ENCODE measurements at regions not wholly inside any gene's neighbourhood (a gene's known extent, or its start where the extent isn't known, plus 50 kb on each side); places are given as distances from the start of the nearest gene placed in this dataset.
A peak's percentile ranks its signal among the peaks of the same experiment; 100 is the strongest.

GRCh38 chr5:34504967-34505366, 151.2 kb upstream of the RAI14 start:
- Mint-ChIP-seq H3K27me3 (peaks cover 19 to 44% of the 10 kb centered on the region in 2 donors), H3K9me3 (no peaks in the 10 kb centered on the region), H3K36me3 (no peaks in the 10 kb centered on the region), H3K27ac (no peak overlapping the region), H3K4me1 (no peaks in the 10 kb centered on the region), H3K4me3 (no peak overlapping the region)
- ChIA-PET POLR2A (no interaction called here), CTCF (no interaction called here)
- no peak for DNase-seq
- no peaks in the 10 kb centered on the region for H3K27me3 ChIP-seq (ENCODE audit: insufficient read depth, low read length, poor library complexity, severe bottlenecking)
- no peak overlapping the region for H3K4me3 ChIP-seq (ENCODE audit: low read length)
- no peaks in the 10 kb centered on the region for H3K4me1 ChIP-seq (ENCODE audit: insufficient read depth, low read length)
- no peaks in the 10 kb centered on the region for H3K9me3 ChIP-seq (ENCODE audit: low read length)
- no peaks in the 10 kb centered on the region for H3K36me3 ChIP-seq (ENCODE audit: insufficient read depth, low read length)
- no peak overlapping the region for H3K27ac ChIP-seq (ENCODE audit: low read depth, low read length)

- Mint-ChIP-seq H3K4me1 (no peaks in the 10 kb centered on the region), H3K27me3 (peaks cover 24 to 44% of the 10 kb centered on the region in 2 donors), H3K36me3 (no peaks in the 10 kb centered on the region), H3K4me3 (no peak overlapping the region), H3K9me3 (no peaks in the 10 kb centered on the region), H3K27ac (no peak overlapping the region)
- H3K4me1 ChIP-seq (ENCODE audit: insufficient read depth, low read length) = no peaks in the 10 kb centered on the region
- H3K27ac ChIP-seq (ENCODE audit: low read depth, low read length) = no peak overlapping the region
- H3K9me3 ChIP-seq (ENCODE audit: low read length) = no peaks in the 10 kb centered on the region
- no peak for DNase-seq
- ChIA-PET CTCF (no interaction called here), POLR2A (no interaction called here)
- no peaks in the 10 kb centered on the region for H3K27me3 ChIP-seq (ENCODE audit: insufficient read depth, low read length, poor library complexity, severe bottlenecking)
- no peak overlapping the region for H3K4me3 ChIP-seq (ENCODE audit: low read length)
- no peaks in the 10 kb centered on the region for H3K36me3 ChIP-seq (ENCODE audit: insufficient read depth, low read length)
Observed at GRCh38 chr5:34505731-34506130, 150.4 kb upstream of the RAI14 start.

GRCh38 chr5:34507933-34508332, 148.2 kb upstream of the RAI14 start:
- CTCF ChIA-PET = no interaction called here
- H3K9me3 Mint-ChIP-seq = no peaks in the 10 kb centered on the region
- DNase-seq = no peak
- Histone ChIP-seq H3K4me1 (ENCODE audit: insufficient read depth, low read length) (no peaks in the 10 kb centered on the region), H3K9me3 (ENCODE audit: low read length) (no peaks in the 10 kb centered on the region), H3K27me3 (ENCODE audit: insufficient read depth, low read length, poor library complexity, severe bottlenecking) (no peaks in the 10 kb centered on the region), H3K36me3 (ENCODE audit: insufficient read depth, low read length) (no peaks in the 10 kb centered on the region), H3K4me3 (ENCODE audit: low read length) (no peak overlapping the region), H3K27ac (ENCODE audit: low read depth, low read length) (no peak overlapping the region)
- no peak overlapping the region for H3K4me3 Mint-ChIP-seq
- peak overlapping the region in 1 of 8 donors; percentile 47 for H3K27ac Mint-ChIP-seq
- POLR2A ChIA-PET = no interaction called here
- H3K4me1 Mint-ChIP-seq = no peaks in the 10 kb centered on the region
- H3K27me3 Mint-ChIP-seq = peaks cover 31 to 44% of the 10 kb centered on the region in 2 donors
- H3K36me3 Mint-ChIP-seq = no peaks in the 10 kb centered on the region

GRCh38 chr5:34509392-34509791, 146.7 kb upstream of the RAI14 start:
- Mint-ChIP-seq H3K4me1 (no peaks in the 10 kb centered on the region), H3K27me3 (peaks cover 30 to 37% of the 10 kb centered on the region in 2 donors), H3K36me3 (no peaks in the 10 kb centered on the region), H3K27ac (no peak overlapping the region), H3K9me3 (no peaks in the 10 kb centered on the region), H3K4me3 (no peak overlapping the region)
- H3K36me3 ChIP-seq (ENCODE audit: insufficient read depth, low read length) = no peaks in the 10 kb centered on the region
- no peaks in the 10 kb centered on the region for H3K9me3 ChIP-seq (ENCODE audit: low read length)
- DNase-seq = no peak
- H3K4me1 ChIP-seq (ENCODE audit: insufficient read depth, low read length) = no peaks in the 10 kb centered on the region
- no peak overlapping the region for H3K27ac ChIP-seq (ENCODE audit: low read depth, low read length)
- H3K4me3 ChIP-seq (ENCODE audit: low read length) = no peak overlapping the region
- POLR2A ChIA-PET = no interaction called here
- CTCF ChIA-PET = no interaction called here
- no peaks in the 10 kb centered on the region for H3K27me3 ChIP-seq (ENCODE audit: insufficient read depth, low read length, poor library complexity, severe bottlenecking)

- H3K36me3 ChIP-seq (ENCODE audit: insufficient read depth, low read length) = no peaks in the 10 kb centered on the region
- ChIA-PET POLR2A (no interaction called here), CTCF (interaction anchor here (1.1 kb wide), 1 partner anchor 9 kb away, joined by 3 read pairs; no protein-coding TSS in a partner anchor)
- H3K27me3 ChIP-seq (ENCODE audit: insufficient read depth, low read length, poor library complexity, severe bottlenecking) = no peaks in the 10 kb centered on the region
- H3K27me3 Mint-ChIP-seq = peaks cover 25 to 38% of the 10 kb centered on the region in 2 donors
- no peaks in the 10 kb centered on the region for H3K4me1 ChIP-seq (ENCODE audit: insufficient read depth, low read length)
- no peaks in the 10 kb centered on the region for H3K9me3 ChIP-seq (ENCODE audit: low read length)
- no peak overlapping the region for H3K4me3 ChIP-seq (ENCODE audit: low read length)
- no peak overlapping the region for H3K4me3 Mint-ChIP-seq
- H3K36me3 Mint-ChIP-seq = no peaks in the 10 kb centered on the region
- H3K27ac Mint-ChIP-seq = no peak overlapping the region
- no peak for DNase-seq
- no peaks in the 10 kb centered on the region for H3K9me3 Mint-ChIP-seq
- no peak overlapping the region for H3K27ac ChIP-seq (ENCODE audit: low read depth, low read length)
- no peaks in the 10 kb centered on the region for H3K4me1 Mint-ChIP-seq
Observed at GRCh38 chr5:34510002-34510401, 146.1 kb upstream of the RAI14 start.

- no peaks in the 10 kb centered on the region for H3K27me3 ChIP-seq (ENCODE audit: insufficient read depth, low read length, poor library complexity, severe bottlenecking)
- POLR2A ChIA-PET = no interaction called here
- no peaks in the 10 kb centered on the region for H3K36me3 ChIP-seq (ENCODE audit: insufficient read depth, low read length)
- H3K27me3 Mint-ChIP-seq = peaks cover 22 to 35% of the 10 kb centered on the region in 2 donors
- H3K4me1 Mint-ChIP-seq = no peaks in the 10 kb centered on the region
- no peaks in the 10 kb centered on the region for H3K4me1 ChIP-seq (ENCODE audit: insufficient read depth, low read length)
- CTCF ChIA-PET = interaction anchor here (1.1 kb wide), 1 partner anchor 10 kb away, joined by 3 read pairs; no protein-coding TSS in a partner anchor
- no peaks in the 10 kb centered on the region for H3K9me3 Mint-ChIP-seq
- H3K36me3 Mint-ChIP-seq = no peaks in the 10 kb centered on the region
- H3K27ac ChIP-seq (ENCODE audit: low read depth, low read length) = no peak overlapping the region
- H3K4me3 ChIP-seq (ENCODE audit: low read length) = no peak overlapping the region
- H3K27ac Mint-ChIP-seq = no peak overlapping the region
- DNase-seq = no peak
- no peak overlapping the region for H3K4me3 Mint-ChIP-seq
- no peaks in the 10 kb centered on the region for H3K9me3 ChIP-seq (ENCODE audit: low read length)
Observed at GRCh38 chr5:34511063-34511462, 145.1 kb upstream of the RAI14 start.

GRCh38 chr5:34511481-34511880, 144.6 kb upstream of the RAI14 start:
- DNase-seq = no peak
- Mint-ChIP-seq H3K9me3 (no peaks in the 10 kb centered on the region), H3K27ac (no peak overlapping the region)

GRCh38 chr5:34511915-34512314, 144.2 kb upstream of the RAI14 start:
- no peak overlapping the region for H3K27ac Mint-ChIP-seq
- CTCF ChIA-PET = interaction anchor here (1.5 kb wide), 1 partner anchor 11 kb away, joined by 3 read pairs; no protein-coding TSS in a partner anchor

More at GRCh38 chr5:34511481-34511880, 144.6 kb upstream of the RAI14 start:
- no peaks in the 10 kb centered on the region for H3K36me3 ChIP-seq (ENCODE audit: insufficient read depth, low read length)
- no peaks in the 10 kb centered on the region for H3K4me1 Mint-ChIP-seq
- peaks cover 22 to 35% of the 10 kb centered on the region in 2 donors for H3K27me3 Mint-ChIP-seq
- no peaks in the 10 kb centered on the region for H3K36me3 Mint-ChIP-seq
- no peak overlapping the region for H3K4me3 Mint-ChIP-seq
- no peak overlapping the region for H3K27ac ChIP-seq (ENCODE audit: low read depth, low read length)
- CTCF ChIA-PET = interaction anchor here (1.1 kb wide), 1 partner anchor 11 kb away, joined by 3 read pairs; no protein-coding TSS in a partner anchor
- H3K27me3 ChIP-seq (ENCODE audit: insufficient read depth, low read length, poor library complexity, severe bottlenecking) = no peaks in the 10 kb centered on the region
- POLR2A ChIA-PET = no interaction called here
- no peak overlapping the region for H3K4me3 ChIP-seq (ENCODE audit: low read length)
- no peaks in the 10 kb centered on the region for H3K4me1 ChIP-seq (ENCODE audit: insufficient read depth, low read length)
- no peaks in the 10 kb centered on the region for H3K9me3 ChIP-seq (ENCODE audit: low read length)

GRCh38 chr5:34516166-34516565, 140.0 kb upstream of the RAI14 start:
- H3K4me1 ChIP-seq (ENCODE audit: insufficient read depth, low read length) = no peaks in the 10 kb centered on the region
- H3K27me3 ChIP-seq (ENCODE audit: insufficient read depth, low read length, poor library complexity, severe bottlenecking) = no peaks in the 10 kb centered on the region
- H3K27me3 Mint-ChIP-seq = peaks cover 15 to 29% of the 10 kb centered on the region in 2 donors
- H3K9me3 Mint-ChIP-seq = no peaks in the 10 kb centered on the region
- CTCF ChIA-PET = no interaction called here
- H3K36me3 Mint-ChIP-seq = no peaks in the 10 kb centered on the region
- no peak overlapping the region for H3K4me3 ChIP-seq (ENCODE audit: low read length)
- no peaks in the 10 kb centered on the region for H3K9me3 ChIP-seq (ENCODE audit: low read length)
- no peak overlapping the region for H3K4me3 Mint-ChIP-seq
- DNase-seq = no peak
- no peak overlapping the region for H3K27ac Mint-ChIP-seq
- no peak overlapping the region for H3K27ac ChIP-seq (ENCODE audit: low read depth, low read length)
- POLR2A ChIA-PET = no interaction called here
- no peaks in the 10 kb centered on the region for H3K36me3 ChIP-seq (ENCODE audit: insufficient read depth, low read length)
- H3K4me1 Mint-ChIP-seq = no peaks in the 10 kb centered on the region

More at GRCh38 chr5:34511915-34512314, 144.2 kb upstream of the RAI14 start:
- H3K4me1 ChIP-seq (ENCODE audit: insufficient read depth, low read length) = no peaks in the 10 kb centered on the region
- no peak overlapping the region for H3K4me3 Mint-ChIP-seq
- no peaks in the 10 kb centered on the region for H3K36me3 Mint-ChIP-seq
- H3K27me3 Mint-ChIP-seq = peaks cover 22 to 38% of the 10 kb centered on the region in 2 donors
- H3K36me3 ChIP-seq (ENCODE audit: insufficient read depth, low read length) = no peaks in the 10 kb centered on the region
- POLR2A ChIA-PET = interaction anchor here (0.6 kb wide), 1 partner anchor 503 kb away, joined by 3 read pairs; no protein-coding TSS in a partner anchor
- H3K4me1 Mint-ChIP-seq = no peaks in the 10 kb centered on the region
- H3K27ac ChIP-seq (ENCODE audit: low read depth, low read length) = no peak overlapping the region
- no peaks in the 10 kb centered on the region for H3K9me3 Mint-ChIP-seq
- no peaks in the 10 kb centered on the region for H3K9me3 ChIP-seq (ENCODE audit: low read length)
- H3K27me3 ChIP-seq (ENCODE audit: insufficient read depth, low read length, poor library complexity, severe bottlenecking) = no peaks in the 10 kb centered on the region
- H3K4me3 ChIP-seq (ENCODE audit: low read length) = no peak overlapping the region
- DNase-seq = no peak

Data from CD8-positive, alpha-beta memory T cell (primary cell).